Activated T-cell treated with anti-CD3 and anti-CD28 coated beads, Interleukin-2, amount 50 U/mL, for 72 hours (primary cell): ENCODE measurements at regions not wholly inside any gene's neighbourhood (a gene's known extent, or its start where the extent isn't known, plus 50 kb on each side); places are given as distances from the start of the nearest gene placed in this dataset.
A peak's percentile ranks its signal among the peaks of the same experiment; 100 is the strongest.

Experiments used
- ATAC-seq, 2 donors: fragments of 150-1000 bp; cut with Tn5 transposase; replicated peaks in 1 of 2; 2 replicates each; pipeline ENCODE4 v1.10.0; 2021; ENCODE audit warnings: moderate library complexity in 2 of 2, mild to moderate bottlenecking in 1 of 2
- DNase-seq, 2 donors: peaks; one replicate each; pipeline ENCODE4 v3.0.0; 2021 to 2022; ENCODE audit warnings: mixed read lengths in 1 of 2
- H3K27ac Mint-ChIP-seq: one replicate; pipeline ENCODE4 v1.8.0; 2022; ENCODE audit warnings: mild to moderate bottlenecking, moderate library complexity, mixed read lengths
- H3K27me3 Mint-ChIP-seq: one replicate; pipeline ENCODE4 v1.8.0; 2022; ENCODE audit warnings: low read depth, mixed read lengths
- H3K36me3 Mint-ChIP-seq, 2 donors: one replicate each; pipeline ENCODE4 v1.8.0; 2022; ENCODE audit warnings: mixed read lengths in 2 of 2, mild to moderate bottlenecking in 1 of 2; ENCODE audit not compliant: insufficient read depth in 2 of 2
- H3K4me1 Mint-ChIP-seq: one replicate; pipeline ENCODE4 v1.8.0; 2022; ENCODE audit warnings: low read depth, mixed read lengths
- H3K4me3 Mint-ChIP-seq, 2 donors: one replicate each; pipeline ENCODE4 v1.8.0; 2022; ENCODE audit warnings: mild to moderate bottlenecking in 2 of 2, mixed read lengths in 2 of 2, moderate library complexity in 2 of 2
- H3K9me3 Mint-ChIP-seq, 2 donors: one replicate each; pipeline ENCODE4 v1.8.0; 2022; ENCODE audit warnings: mixed read lengths in 2 of 2

- Mint-ChIP-seq H3K4me1 (no peaks in the 10 kb centered on the region), H3K27ac (no peak overlapping the region), H3K9me3 (no peaks in the 10 kb centered on the region), H3K27me3 (peaks cover 3% of the 10 kb centered on the region), H3K4me3 (no peak overlapping the region), H3K36me3 (no peaks in the 10 kb centered on the region)
- DNase-seq, result no peak
- peak; percentile 47 to 51 for ATAC-seq
Observed at GRCh38 chr3:152729906-152730305, 105.0 kb upstream of the P2RY1 start.

- no peak for ATAC-seq
- Mint-ChIP-seq H3K4me1 (no peaks in the 10 kb centered on the region), H3K4me3 (no peak overlapping the region), H3K27ac (no peak overlapping the region), H3K27me3 (peaks cover 6% of the 10 kb centered on the region), H3K9me3 (no peaks in the 10 kb centered on the region), H3K36me3 (no peaks in the 10 kb centered on the region)
- DNase-seq, result no peak
Observed at GRCh38 chr3:152731511-152731910, 103.4 kb upstream of the P2RY1 start.

- H3K4me1 Mint-ChIP-seq, result no peaks in the 10 kb centered on the region
- ATAC-seq, result no peak
- no peaks in the 10 kb centered on the region for H3K36me3 Mint-ChIP-seq
- no peak overlapping the region for H3K4me3 Mint-ChIP-seq
- no peak overlapping the region for H3K27ac Mint-ChIP-seq
- no peak for DNase-seq
- no peaks in the 10 kb centered on the region for H3K9me3 Mint-ChIP-seq
- H3K27me3 Mint-ChIP-seq, result peaks cover 6% of the 10 kb centered on the region
Observed at GRCh38 chr3:152733584-152734119, 101.3 kb upstream of the P2RY1 start.

GRCh38 chr3:152737021-152737908 is 97.7 kb upstream of the P2RY1 start:
- H3K27me3 Mint-ChIP-seq, result peaks cover 6% of the 10 kb centered on the region
- H3K4me3 Mint-ChIP-seq, result no peak overlapping the region
- H3K9me3 Mint-ChIP-seq, result no peaks in the 10 kb centered on the region
- DNase-seq (peak; percentile 4 to 30), ATAC-seq (peak; percentile 68 to 89)
- H3K27ac Mint-ChIP-seq, result no peak overlapping the region
- no peaks in the 10 kb centered on the region for H3K4me1 Mint-ChIP-seq
- H3K36me3 Mint-ChIP-seq, result no peaks in the 10 kb centered on the region

GRCh38 chr3:152738656-152739055 is 96.3 kb upstream of the P2RY1 start:
- ATAC-seq (no peak), DNase-seq (no peak)
- Mint-ChIP-seq H3K4me3 (no peak overlapping the region), H3K4me1 (no peaks in the 10 kb centered on the region), H3K36me3 (no peaks in the 10 kb centered on the region), H3K27ac (no peak overlapping the region), H3K9me3 (no peaks in the 10 kb centered on the region), H3K27me3 (peaks cover 6% of the 10 kb centered on the region)

- no peaks in the 10 kb centered on the region for H3K4me1 Mint-ChIP-seq
Observed at GRCh38 chr3:152742368-152743347, 92.3 kb upstream of the P2RY1 start.

GRCh38 chr3:152745646-152746045 is 89.3 kb upstream of the P2RY1 start:
- ATAC-seq (no peak), DNase-seq (no peak)
- Mint-ChIP-seq H3K4me1 (no peaks in the 10 kb centered on the region), H3K27ac (no peak overlapping the region), H3K9me3 (peaks cover 0 to 5% of the 10 kb centered on the region in 2 donors), H3K4me3 (no peak overlapping the region), H3K36me3 (no peaks in the 10 kb centered on the region), H3K27me3 (no peaks in the 10 kb centered on the region)

More at GRCh38 chr3:152742368-152743347, 92.3 kb upstream of the P2RY1 start:
- no peak for DNase-seq
- H3K9me3 Mint-ChIP-seq, result no peaks in the 10 kb centered on the region
- no peaks in the 10 kb centered on the region for H3K27me3 Mint-ChIP-seq
- no peak overlapping the region for H3K27ac Mint-ChIP-seq
- H3K36me3 Mint-ChIP-seq, result no peaks in the 10 kb centered on the region
- ATAC-seq, result no peak
- H3K4me3 Mint-ChIP-seq, result no peak overlapping the region

GRCh38 chr3:152754303-152754702 is 80.6 kb upstream of the P2RY1 start:
- no peak overlapping the region for H3K27ac Mint-ChIP-seq
- ATAC-seq (no peak), DNase-seq (no peak)
- H3K4me3 Mint-ChIP-seq, result no peak overlapping the region
- peaks cover 0 to 5% of the 10 kb centered on the region in 2 donors for H3K9me3 Mint-ChIP-seq
- H3K4me1 Mint-ChIP-seq, result no peaks in the 10 kb centered on the region
- no peaks in the 10 kb centered on the region for H3K36me3 Mint-ChIP-seq
- no peaks in the 10 kb centered on the region for H3K27me3 Mint-ChIP-seq

- Mint-ChIP-seq H3K27me3 (no peaks in the 10 kb centered on the region), H3K4me1 (no peaks in the 10 kb centered on the region), H3K27ac (no peak overlapping the region), H3K36me3 (no peaks in the 10 kb centered on the region), H3K9me3 (no peaks in the 10 kb centered on the region), H3K4me3 (no peak overlapping the region)
- DNase-seq (no peak), ATAC-seq (no peak)
Observed at GRCh38 chr3:152756807-152757206, 78.1 kb upstream of the P2RY1 start.

- Mint-ChIP-seq H3K9me3 (peaks cover 3 to 6% of the 10 kb centered on the region in 2 donors), H3K36me3 (peaks cover 2% of the 10 kb centered on the region in 2 donors), H3K27ac (no peak overlapping the region), H3K4me3 (no peak overlapping the region), H3K4me1 (no peaks in the 10 kb centered on the region), H3K27me3 (no peaks in the 10 kb centered on the region)
- no peak for ATAC-seq
- DNase-seq, result no peak
Observed at GRCh38 chr3:152760024-152760563, 74.8 kb upstream of the P2RY1 start.

GRCh38 chr3:152760591-152760990 is 74.3 kb upstream of the P2RY1 start:
- DNase-seq (no peak), ATAC-seq (no peak)
- Mint-ChIP-seq H3K4me3 (no peak overlapping the region), H3K9me3 (peaks cover 4 to 9% of the 10 kb centered on the region in 2 donors), H3K36me3 (peaks cover 2 to 3% of the 10 kb centered on the region in 2 donors), H3K4me1 (no peaks in the 10 kb centered on the region), H3K27ac (peak overlapping the region; percentile 65), H3K27me3 (no peaks in the 10 kb centered on the region)

GRCh38 chr3:152768478-152768877 is 66.5 kb upstream of the P2RY1 start:
- Mint-ChIP-seq H3K4me3 (no peak overlapping the region), H3K9me3 (peaks cover 3 to 9% of the 10 kb centered on the region in 2 donors), H3K27ac (no peak overlapping the region), H3K36me3 (peaks cover 2 to 3% of the 10 kb centered on the region in 2 donors), H3K4me1 (no peaks in the 10 kb centered on the region), H3K27me3 (no peaks in the 10 kb centered on the region)
- ATAC-seq (no peak), DNase-seq (no peak)
